Fibroblast of lung (primary cell): ENCODE measurements at regions not wholly inside any gene's neighbourhood (a gene's known extent, or its start where the extent isn't known, plus 50 kb on each side); places are given as distances from the start of the nearest gene placed in this dataset.

Experiments used
- CTCF ChIP-seq, 2 donors: IDR thresholded peaks in 1 of 2; conservative IDR thresholded peaks in 1 of 2; 1 replicate in 1 of 2; 2 replicates in 1 of 2; pipeline ENCODE4 v1.5.1; 2011 to 2012; ENCODE audit warnings: low read length in 2 of 2, control low read depth in 1 of 2, inconsistent platforms in 1 of 2, low read depth in 1 of 2, mild to moderate bottlenecking in 1 of 2
- EZH2 ChIP-seq: IDR thresholded peaks from 2 replicates; pipeline ENCODE4 v1.5.1; 2012; ENCODE audit warnings: low read length, control low read depth, mild to moderate bottlenecking; ENCODE audit errors: missing control alignments

GRCh38 chr5:96199713-96200183, 233.3 kb downstream of the PCSK1 start:
- TF ChIP-seq CTCF (conservative IDR thresholded peaks at IDR 0.05 in 1 of 2, IDR thresholded peaks at IDR 0.05 in 1 of 2; ENCODE audit: low read depth in 1 of 2, low read length in 2 of 2) (no peak), EZH2 (no peak)
